Panc1 (cell line): ENCODE measurements at regions not wholly inside any gene's neighbourhood (a gene's known extent, or its start where the extent isn't known, plus 50 kb on each side); places are given as distances from the start of the nearest gene placed in this dataset.

Source experiments
- ATAC-seq: fragments of 200-7000 bp; cut with Tn5 transposase; 2 replicates; pipeline ENCODE4 v1.9.1; 2020; ENCODE audit warnings: mild to moderate bottlenecking, moderate library complexity
- BruUV-seq: library from RNA; stranded (reverse); fragments of 400-500 nt; replicated peaks from 2 replicates; lab custom pipeline; 2021; lab: Mats Ljungman, UMichigan
- CTCF ChIA-PET: fragments of 300-600 bp; sonication (Branson Sonifier 250); formaldehyde crosslinking; loops from one replicate; lab custom pipeline; 2022; ENCODE audit warnings: antibody characterized with exemption; lab: Charles Lee
- POLR2A ChIA-PET: fragments of 300-600 bp; sonication (Branson Sonifier 250); formaldehyde crosslinking; loops from one replicate; lab custom pipeline; 2022; ENCODE audit warnings: antibody characterized with exemption; lab: Charles Lee
- DNase-seq: peaks from one replicate; pipeline ENCODE4 v3.0.0-alpha.2; 2010; ENCODE audit warnings: low read depth, low spot score
- H3K27ac ChIP-seq: 2 replicates; pipeline ENCODE4 v1.5.1; 2011; ENCODE audit warnings: mild to moderate bottlenecking, low read length, inconsistent platforms
- H3K27me3 ChIP-seq: fragments of 200-500 bp; sonication (Bioruptor generic); 2 replicates; pipeline ENCODE4 v1.6.0; 2014; ENCODE audit warnings: low read length, inconsistent platforms; ENCODE audit not compliant: control insufficient read depth, insufficient read depth
- H3K36me3 ChIP-seq: fragments of 200-500 bp; sonication (Bioruptor generic); 2 replicates; pipeline ENCODE4 v1.5.1; 2014; ENCODE audit warnings: inconsistent platforms, mild to moderate bottlenecking, low read length, moderate library complexity; ENCODE audit not compliant: control insufficient read depth, insufficient read depth
- H3K4me1 ChIP-seq: 2 replicates; pipeline ENCODE4 v1.5.1; 2011; ENCODE audit warnings: inconsistent platforms, mild to moderate bottlenecking, low read length, moderate library complexity; ENCODE audit not compliant: control insufficient read depth, insufficient read depth
- H3K4me3 ChIP-seq, 2 experiments: 2 replicates each; pipeline ENCODE4 v1.5.1; 2011 to 2012; ENCODE audit warnings: low read depth in 2 of 2, low read length in 2 of 2, mild to moderate bottlenecking in 2 of 2, inconsistent platforms in 1 of 2, moderate library complexity in 1 of 2
- H3K9me3 ChIP-seq: fragments of 200-500 bp; sonication (Bioruptor generic); 2 replicates; pipeline ENCODE4 v1.5.1; 2014; ENCODE audit warnings: low read depth, mild to moderate bottlenecking, inconsistent platforms, low read length, moderate library complexity; ENCODE audit not compliant: control insufficient read depth, insufficient read depth
- POLR2AphosphoS5 ChIP-seq: IDR thresholded peaks from 2 replicates; pipeline ENCODE4 v1.6.1; 2012; ENCODE audit warnings: mild to moderate bottlenecking, low read depth, low read length, moderate library complexity
- SIN3A ChIP-seq: IDR thresholded peaks from 2 replicates; pipeline ENCODE4 v1.6.1; 2012; ENCODE audit warnings: low read depth, mild to moderate bottlenecking, low read length, moderate library complexity, borderline replicate concordance; ENCODE audit not compliant: insufficient read depth
- TCF7L2 ChIP-seq: IDR thresholded peaks from 2 replicates; pipeline ENCODE4 v1.6.1; 2011; ENCODE audit warnings: mild to moderate bottlenecking, low read depth, low read length, inconsistent platforms
- in situ Hi-C: cut with HindIII; loops from 2 replicates; pipeline ENCODE4 v1.10.0; 2016; ENCODE audit warnings: low sequenced_read_pairs, low pct_unique_long_range_greater_than_20kb
- intact Hi-C: fragments of 100-400 bp; cut with micrococcal nuclease; formaldehyde crosslinking; loops from one replicate; pipeline ENCODE4 v1.10.0; 2022; ENCODE audit not compliant: unreplicated experiment
- TF ChIP-seq, protein P1 (sequence below): fragments of 450-650 bp; IDR thresholded peaks from 2 replicates; pipeline ENCODE4 v1.5.1; 2017; ENCODE audit warnings: mild to moderate bottlenecking
- TF ChIP-seq, protein P2 (sequence below), 2 experiments: IDR thresholded peaks; 2 replicates each; pipeline ENCODE4 v1.6.1; 2011 to 2012; ENCODE audit warnings: low read depth in 2 of 2, control low read depth in 1 of 2, low read length in 1 of 2, mild to moderate bottlenecking in 1 of 2, moderate library complexity in 1 of 2; ENCODE audit not compliant: insufficient read depth in 1 of 2

DNA sequence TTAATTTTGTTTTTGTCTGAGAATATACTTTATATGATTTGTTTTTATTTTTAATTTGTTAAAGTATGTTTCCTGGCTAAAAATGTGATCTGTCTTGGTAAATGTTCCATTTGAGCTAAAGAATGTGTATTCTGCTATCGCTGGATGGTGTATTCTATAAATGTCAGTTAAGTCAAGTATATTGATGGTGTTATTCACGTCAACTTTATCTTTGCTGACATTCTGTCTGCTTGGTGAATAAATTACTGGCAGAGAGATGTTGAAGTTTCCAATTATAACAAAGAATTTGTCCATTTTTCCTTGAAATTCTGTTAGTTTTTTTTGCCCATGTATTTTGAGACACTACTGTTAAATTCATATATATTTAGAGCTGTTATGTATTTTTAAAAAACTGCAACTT is 1131.8 kb upstream of the GJE1 start:
- no peaks in the 10 kb centered on the region for H3K27me3 ChIP-seq
- H3K4me3 ChIP-seq: no peak overlapping the region
- intact Hi-C loops: no loop called here
- BruUV-seq: no TSS peak
- POLR2A ChIA-PET: no interaction called here
- ATAC-seq: no peak
- no peak for DNase-seq
- TF ChIP-seq POLR2AphosphoS5 (no peak), SIN3A (no peak), TCF7L2 (no peak)
- TF ChIP-seq, protein P1, sequence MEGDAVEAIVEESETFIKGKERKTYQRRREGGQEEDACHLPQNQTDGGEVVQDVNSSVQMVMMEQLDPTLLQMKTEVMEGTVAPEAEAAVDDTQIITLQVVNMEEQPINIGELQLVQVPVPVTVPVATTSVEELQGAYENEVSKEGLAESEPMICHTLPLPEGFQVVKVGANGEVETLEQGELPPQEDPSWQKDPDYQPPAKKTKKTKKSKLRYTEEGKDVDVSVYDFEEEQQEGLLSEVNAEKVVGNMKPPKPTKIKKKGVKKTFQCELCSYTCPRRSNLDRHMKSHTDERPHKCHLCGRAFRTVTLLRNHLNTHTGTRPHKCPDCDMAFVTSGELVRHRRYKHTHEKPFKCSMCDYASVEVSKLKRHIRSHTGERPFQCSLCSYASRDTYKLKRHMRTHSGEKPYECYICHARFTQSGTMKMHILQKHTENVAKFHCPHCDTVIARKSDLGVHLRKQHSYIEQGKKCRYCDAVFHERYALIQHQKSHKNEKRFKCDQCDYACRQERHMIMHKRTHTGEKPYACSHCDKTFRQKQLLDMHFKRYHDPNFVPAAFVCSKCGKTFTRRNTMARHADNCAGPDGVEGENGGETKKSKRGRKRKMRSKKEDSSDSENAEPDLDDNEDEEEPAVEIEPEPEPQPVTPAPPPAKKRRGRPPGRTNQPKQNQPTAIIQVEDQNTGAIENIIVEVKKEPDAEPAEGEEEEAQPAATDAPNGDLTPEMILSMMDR: no peak
- TF ChIP-seq, protein P2, sequence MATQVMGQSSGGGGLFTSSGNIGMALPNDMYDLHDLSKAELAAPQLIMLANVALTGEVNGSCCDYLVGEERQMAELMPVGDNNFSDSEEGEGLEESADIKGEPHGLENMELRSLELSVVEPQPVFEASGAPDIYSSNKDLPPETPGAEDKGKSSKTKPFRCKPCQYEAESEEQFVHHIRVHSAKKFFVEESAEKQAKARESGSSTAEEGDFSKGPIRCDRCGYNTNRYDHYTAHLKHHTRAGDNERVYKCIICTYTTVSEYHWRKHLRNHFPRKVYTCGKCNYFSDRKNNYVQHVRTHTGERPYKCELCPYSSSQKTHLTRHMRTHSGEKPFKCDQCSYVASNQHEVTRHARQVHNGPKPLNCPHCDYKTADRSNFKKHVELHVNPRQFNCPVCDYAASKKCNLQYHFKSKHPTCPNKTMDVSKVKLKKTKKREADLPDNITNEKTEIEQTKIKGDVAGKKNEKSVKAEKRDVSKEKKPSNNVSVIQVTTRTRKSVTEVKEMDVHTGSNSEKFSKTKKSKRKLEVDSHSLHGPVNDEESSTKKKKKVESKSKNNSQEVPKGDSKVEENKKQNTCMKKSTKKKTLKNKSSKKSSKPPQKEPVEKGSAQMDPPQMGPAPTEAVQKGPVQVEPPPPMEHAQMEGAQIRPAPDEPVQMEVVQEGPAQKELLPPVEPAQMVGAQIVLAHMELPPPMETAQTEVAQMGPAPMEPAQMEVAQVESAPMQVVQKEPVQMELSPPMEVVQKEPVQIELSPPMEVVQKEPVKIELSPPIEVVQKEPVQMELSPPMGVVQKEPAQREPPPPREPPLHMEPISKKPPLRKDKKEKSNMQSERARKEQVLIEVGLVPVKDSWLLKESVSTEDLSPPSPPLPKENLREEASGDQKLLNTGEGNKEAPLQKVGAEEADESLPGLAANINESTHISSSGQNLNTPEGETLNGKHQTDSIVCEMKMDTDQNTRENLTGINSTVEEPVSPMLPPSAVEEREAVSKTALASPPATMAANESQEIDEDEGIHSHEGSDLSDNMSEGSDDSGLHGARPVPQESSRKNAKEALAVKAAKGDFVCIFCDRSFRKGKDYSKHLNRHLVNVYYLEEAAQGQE (IDR thresholded peaks at IDR 0.05; ENCODE audit: insufficient read depth in 1 of 2, low read depth in 2 of 2, low read length in 1 of 2): no peak
- CTCF ChIA-PET: no interaction called here
- no peak overlapping the region for H3K27ac ChIP-seq
- H3K9me3 ChIP-seq: 0 out of 2 replicates have a peak, but pooled peaks cover 9% of the 10 kb centered on the region
- H3K4me1 ChIP-seq: no peaks in the 10 kb centered on the region
- H3K36me3 ChIP-seq: no peaks in the 10 kb centered on the region
- in situ Hi-C loops: no loop called here

DNA sequence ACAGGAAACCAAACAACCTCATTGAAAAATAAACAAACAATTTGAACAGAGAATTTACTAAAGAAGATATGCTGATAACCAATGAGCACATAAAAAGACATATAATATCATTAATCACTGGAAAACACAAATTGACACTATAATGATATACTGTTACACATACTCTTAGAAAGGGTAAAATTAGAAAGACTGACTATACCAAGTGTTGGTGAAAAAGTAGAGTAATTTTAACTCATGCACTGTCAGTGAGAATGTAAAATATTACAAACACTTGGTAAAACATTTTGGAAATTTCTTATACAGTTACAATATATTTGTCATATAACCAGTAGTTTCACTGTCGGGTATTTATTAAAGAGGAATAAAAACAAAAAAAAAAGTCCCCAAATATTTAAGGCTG is 1139.2 kb upstream of the GJE1 start:
- Histone ChIP-seq H3K36me3 (no peaks in the 10 kb centered on the region), H3K27ac (no peak overlapping the region), H3K9me3 (peaks cover 11% of the 10 kb centered on the region), H3K27me3 (no peaks in the 10 kb centered on the region), H3K4me1 (no peaks in the 10 kb centered on the region; the same call in 1 of the 2 replicates), H3K4me3 (no peak overlapping the region)
- in situ Hi-C loops: no loop called here
- no TSS peak for BruUV-seq
- CTCF ChIA-PET: no interaction called here
- no peak for ATAC-seq
- POLR2A ChIA-PET: no interaction called here
- intact Hi-C loops: no loop called here
- no peak for DNase-seq
- TF ChIP-seq SIN3A (no peak), POLR2AphosphoS5 (no peak), TCF7L2 (no peak)
- TF ChIP-seq, protein P1: no peak
- TF ChIP-seq, protein P2 (IDR thresholded peaks at IDR 0.05; ENCODE audit: insufficient read depth in 1 of 2, low read depth in 2 of 2, low read length in 1 of 2): no peak
